NCI-H1694 treated with DMSO at 0.1 percent for 48 hours (cell line): ENCODE measurements at regions not wholly inside any gene's neighbourhood (a gene's known extent, or its start where the extent isn't known, plus 50 kb on each side); places are given as distances from the start of the nearest gene placed in this dataset.
A peak's percentile ranks its signal among the peaks of the same experiment; 100 is the strongest.

Experiments
- DNase-seq: peaks from one replicate; lab custom pipeline; 2025; lab: John Stamatoyannopoulos, UW

GRCh38 chr2:120425014-120425413 lies 79.1 kb downstream of the INHBB start:
- no peak for DNase-seq

DNA sequence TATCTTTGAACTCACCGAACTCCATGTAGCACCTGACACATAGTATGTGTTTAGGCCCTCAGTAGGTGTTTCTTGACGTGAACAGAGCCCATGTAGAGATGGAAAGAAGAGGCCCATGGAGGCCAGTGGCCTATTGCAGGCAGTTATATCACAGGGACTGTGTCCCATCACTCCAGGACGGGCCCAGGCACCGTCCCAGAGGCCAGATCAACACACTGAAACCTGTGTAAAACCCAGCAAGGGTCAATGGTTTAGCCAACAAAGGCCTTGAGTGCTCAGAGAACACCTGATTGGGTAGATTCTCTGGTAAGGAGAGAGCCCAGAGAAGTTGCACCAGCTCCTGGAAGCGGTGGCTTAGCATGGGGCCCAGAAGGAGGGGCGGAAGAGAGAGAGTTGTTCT lies 82.8 kb downstream of the INHBB start:
- no peak for DNase-seq

DNA sequence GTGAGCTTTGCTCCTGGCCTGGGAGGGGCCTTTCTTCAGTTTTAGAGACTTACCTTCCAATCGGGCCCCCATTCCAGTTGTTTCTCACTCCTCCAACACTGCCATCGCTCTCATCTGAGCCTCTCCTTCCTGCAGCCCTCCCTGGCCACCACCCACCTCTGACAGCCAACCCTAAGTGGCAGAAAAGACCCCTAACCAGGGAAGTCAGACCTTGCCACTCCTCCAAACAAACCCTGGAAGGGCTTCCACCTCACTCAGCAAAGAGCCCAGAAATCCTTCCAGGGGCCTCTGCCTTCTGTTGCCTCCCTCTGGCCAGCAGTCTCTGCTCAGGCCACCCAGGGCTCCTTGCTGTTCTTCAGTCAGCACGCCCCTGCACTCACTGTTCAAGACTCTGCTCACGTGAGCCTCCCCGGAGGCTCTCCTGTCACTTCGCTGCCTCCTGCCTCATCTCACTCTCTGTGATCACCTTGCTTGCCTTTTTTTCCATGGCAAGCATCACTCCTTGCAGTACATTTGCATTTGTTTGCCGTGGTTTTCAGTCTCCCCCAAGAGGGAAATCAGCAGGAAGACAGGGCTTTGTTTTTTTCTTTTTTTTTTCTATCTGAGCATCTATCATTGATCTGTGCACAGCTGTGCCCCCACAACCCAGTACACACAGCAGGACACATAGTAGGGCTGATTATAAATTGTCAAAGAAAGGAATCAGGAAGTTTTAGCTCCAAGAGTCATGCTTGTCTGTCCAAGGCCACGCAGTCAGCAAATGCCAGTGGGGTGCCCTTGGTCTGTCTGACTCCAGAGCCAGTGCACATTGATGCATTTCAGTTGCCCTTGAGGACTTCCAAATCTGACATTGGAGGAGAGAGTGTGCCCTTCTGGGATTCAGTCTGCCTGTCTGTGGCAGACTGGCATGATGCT lies 83.9 kb downstream of the INHBB start:
- DNase-seq: no peak

DNA sequence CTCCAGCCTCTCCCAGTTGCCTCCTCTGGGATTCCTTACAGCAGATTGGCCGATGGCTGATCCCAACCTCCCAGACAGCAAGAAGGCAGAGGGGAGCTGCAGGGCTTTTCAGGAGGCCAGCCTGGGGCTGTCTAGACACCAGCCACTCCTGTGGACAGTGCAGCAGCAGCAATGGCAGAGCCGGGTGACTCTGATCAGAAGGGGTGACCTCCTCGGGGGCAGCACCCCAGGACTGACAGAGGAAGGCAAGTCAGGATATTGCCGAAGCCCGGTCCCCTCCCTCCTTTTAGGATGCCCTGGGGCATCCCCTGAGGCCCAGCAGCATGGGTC lies 84.5 kb downstream of the INHBB start:
- no peak for DNase-seq

GRCh38 chr2:120430957-120431356 lies 85.0 kb downstream of the INHBB start:
- no peak for DNase-seq

GRCh38 chr2:120431386-120432292 lies 85.7 kb downstream of the INHBB start:
- DNase-seq: no peak

- DNase-seq: no peak
These were observed 86.5 kb downstream of the INHBB start for GRCh38 chr2:120432293-120432975.

DNA sequence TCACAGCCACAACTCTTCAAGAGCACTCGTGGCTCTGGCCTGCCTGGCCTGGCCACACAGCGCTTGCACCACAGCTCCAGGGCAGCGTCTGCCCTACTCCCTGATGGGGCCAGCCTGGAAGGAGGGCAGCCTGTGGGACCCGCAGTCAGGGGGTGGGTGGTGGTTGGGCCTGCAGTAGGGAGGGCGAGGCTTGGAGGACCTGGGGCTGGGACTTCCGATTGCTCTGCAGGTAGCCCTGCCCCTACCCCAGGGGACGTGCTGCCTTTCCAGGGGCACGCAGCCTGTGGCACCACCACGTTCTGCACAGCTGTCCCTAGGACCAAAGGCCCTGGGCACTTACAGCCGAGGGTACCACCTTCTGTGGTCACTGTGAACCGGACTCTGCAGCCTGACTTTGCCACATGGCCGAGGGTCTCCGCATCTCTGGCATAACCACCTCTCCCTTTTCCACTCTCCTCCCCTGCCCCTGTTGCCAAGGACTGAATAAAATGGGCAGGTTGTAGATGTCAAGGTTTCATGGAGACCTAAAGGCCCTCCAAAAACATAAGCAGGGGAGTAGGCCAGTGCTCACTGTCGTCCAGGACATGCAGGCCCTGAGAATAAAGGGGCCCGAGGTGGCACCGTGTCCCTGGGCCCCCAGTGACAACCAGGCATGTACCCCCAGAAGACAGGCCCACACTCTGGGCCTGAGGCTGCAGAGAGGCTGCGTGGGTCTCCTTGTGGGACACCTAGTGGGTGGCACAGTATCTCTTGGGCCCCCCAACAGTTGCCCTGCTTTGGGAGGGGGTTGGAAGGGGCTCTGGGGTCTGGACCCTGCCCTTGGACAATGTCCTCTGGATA lies 87.3 kb downstream of the INHBB start:
- DNase-seq: no peak

DNA sequence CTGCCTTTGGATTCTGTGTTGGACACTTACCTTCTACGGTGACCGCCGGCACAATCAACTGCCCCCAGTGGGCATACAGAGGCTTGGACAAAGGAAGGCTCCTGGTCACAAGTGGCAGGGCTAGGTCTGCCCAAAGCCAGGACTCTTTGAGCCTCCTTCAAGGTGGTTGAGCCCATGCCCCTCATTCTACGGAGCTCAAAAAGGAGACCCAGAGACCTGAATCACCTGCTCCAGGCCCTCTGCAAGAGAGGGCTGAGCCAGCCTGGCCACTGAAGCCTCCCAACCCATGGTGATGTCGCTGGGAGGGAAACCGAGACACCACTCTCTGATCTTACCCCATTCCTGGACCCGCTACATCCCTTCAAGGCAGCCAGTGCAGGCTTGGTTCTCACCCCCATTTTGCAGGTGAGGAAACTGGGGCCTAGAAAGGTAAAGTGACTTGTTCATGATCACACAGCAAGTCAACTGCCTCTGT lies 87.9 kb downstream of the INHBB start:
- no peak for DNase-seq

DNA sequence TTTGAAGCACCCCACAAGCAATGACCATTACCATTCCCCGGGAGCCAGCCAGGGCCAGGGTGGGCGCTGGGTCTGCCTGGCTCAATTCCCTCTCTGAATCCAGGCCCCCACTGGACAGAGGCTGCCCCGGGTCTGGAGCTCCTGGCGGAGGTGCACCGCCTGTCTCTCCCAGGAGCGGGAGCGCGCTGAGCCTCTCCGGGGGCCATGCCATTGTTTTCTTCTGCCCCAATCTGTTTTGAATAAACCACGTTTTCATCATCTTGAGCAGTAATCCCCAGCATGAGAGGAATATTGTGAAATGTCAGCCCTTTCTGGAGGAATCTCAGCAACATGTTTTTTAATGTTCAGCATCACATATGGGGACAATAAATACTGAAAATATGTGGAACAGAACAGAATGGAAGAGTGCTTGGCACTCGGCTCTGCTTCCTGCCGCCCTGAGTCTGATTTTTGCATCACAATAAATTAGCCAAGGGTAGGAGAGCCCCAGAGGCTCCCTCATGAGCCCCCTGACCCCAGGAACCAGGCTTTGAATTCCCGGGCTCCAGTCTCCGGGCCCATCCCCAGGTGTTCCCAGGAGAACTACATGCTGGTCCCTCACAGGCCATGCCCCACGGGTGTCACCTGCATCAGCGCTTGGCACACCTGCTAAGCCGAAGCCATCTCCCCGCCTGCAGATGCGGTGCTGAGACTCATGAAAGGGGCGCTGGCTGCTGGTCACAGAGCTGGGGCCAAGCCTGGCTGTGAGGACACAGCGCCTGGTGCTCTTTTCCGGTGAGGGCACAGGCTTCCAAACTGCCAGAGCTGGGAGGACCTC lies 88.8 kb downstream of the INHBB start:
- DNase-seq: no peak

GRCh38 chr2:120435671-120436459 lies 89.9 kb downstream of the INHBB start:
- no peak for DNase-seq

GRCh38 chr2:120436460-120436739 lies 90.5 kb downstream of the INHBB start:
- DNase-seq: no peak

DNA sequence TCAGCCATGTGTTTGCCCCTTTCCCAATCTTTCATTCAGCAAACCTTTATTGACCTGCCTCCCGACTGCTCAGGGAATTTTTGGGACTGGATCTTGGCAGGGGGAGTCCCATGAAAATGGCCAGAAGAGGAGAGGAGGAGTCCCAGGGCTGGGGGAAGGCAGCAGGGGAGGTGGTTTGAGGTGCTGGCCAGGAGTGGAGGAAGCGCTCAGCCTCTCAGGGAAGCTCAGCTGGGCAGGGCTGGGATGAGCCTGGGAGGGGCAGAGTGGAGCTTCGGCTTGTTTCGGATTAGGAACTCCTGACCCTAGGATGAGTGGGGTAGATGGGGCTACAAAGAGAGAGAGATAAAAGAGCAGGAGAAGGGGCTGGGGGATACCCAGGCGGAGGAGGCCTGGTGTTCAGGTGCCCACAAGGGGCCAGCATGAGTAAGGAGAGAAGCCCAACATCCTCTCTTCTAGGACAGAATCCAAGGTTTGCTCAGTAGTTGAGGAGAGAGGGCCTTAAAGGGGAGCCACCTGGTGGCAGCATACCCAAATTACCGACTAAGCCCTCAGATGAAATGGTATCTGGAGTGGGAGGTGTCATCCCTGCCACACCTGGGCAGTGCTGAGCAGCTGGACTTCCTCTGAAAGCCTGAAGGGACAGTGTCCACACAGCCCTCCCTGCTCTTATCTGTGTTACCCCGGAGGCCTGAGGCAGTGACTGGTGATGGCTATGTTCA lies 91.1 kb downstream of the INHBB start:
- DNase-seq: peak; percentile 37

DNA sequence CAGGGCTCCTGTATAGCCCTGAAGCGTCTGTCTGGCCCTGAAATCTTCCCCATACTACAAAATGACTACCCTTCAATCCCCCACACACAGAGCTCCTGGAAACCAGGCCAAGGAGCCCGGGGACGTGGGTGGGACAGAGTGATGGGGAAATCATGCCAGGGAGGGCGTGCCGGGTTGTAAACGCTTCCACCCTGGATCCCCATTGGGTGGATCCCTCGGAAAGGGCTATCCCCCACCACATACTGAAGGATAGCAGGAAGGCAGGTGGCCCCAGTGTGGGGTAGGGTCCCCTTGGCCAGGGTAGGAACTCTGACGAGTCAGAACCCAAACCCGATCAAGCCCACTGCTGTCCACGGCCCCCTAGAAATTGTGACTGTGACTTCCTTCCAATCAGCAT lies 91.7 kb downstream of the INHBB start:
- no peak for DNase-seq

DNA sequence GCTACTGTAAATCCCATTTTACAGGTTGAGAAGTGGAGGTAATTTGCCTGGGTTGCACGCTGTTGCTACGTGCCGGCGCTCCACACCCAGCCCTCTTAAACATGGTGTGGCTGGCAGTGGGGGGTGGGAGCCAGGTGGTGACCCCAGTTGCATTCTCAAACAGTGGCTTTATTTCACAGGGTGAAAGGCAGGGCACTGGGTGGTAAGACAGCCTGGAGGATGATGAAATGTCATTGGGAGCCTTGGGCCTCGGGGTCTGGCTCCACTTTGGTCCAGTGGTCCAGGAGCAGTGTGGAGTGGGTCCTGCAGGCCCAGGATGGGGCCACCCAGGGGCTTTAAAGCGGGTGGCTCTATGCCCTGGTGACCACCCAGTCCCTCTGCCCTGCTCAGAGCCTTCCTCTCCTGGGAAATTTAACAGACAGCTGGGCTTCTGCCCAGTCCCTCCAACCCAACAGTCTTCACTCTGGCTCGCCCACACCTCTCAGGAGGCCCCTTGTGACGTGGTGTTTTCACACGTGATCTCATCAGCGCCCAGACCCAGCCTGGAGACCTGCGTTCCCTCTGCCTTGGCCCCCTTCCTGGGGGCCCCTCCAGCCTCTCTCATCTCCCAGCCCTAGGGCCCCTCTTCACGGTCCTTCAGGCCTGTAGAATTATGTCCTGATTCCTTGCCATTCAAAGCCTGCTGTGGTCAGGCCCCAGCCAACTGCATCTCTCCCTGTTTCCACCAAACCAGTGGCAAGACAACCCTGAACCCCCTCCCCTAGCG lies 92.5 kb downstream of the INHBB start:
- no peak for DNase-seq

- no peak for DNase-seq
These were observed 93.1 kb downstream of the INHBB start for GRCh38 chr2:120439067-120439368.

- no peak for DNase-seq
These were observed 93.9 kb downstream of the INHBB start for GRCh38 chr2:120439637-120440384.
